Stomach (tissue), 4 donors: ENCODE measurements at regions not wholly inside any gene's neighbourhood (a gene's known extent, or its start where the extent isn't known, plus 50 kb on each side); places are given as distances from the start of the nearest gene placed in this dataset.

Experiments
- CTCF ChIP-seq, 7 experiments: fragments of 450-650 bp in 4 of 7; fragments of 200-600 bp in 3 of 7; sonication (generic) in 3 of 7; IDR thresholded peaks; one replicate each; pipeline ENCODE4 v1.5.1; 2016 to 2019; ENCODE audit warnings: antibody characterized with exemption in 7 of 7, control low read depth in 2 of 7, mild to moderate bottlenecking in 1 of 7
- EP300 ChIP-seq: sonication (generic); formaldehyde crosslinking; IDR thresholded peaks from one replicate; pipeline ENCODE4 v1.6.1; 2017; ENCODE audit warnings: antibody characterized with exemption
- POLR2A ChIP-seq, 4 donors: fragments of 450-650 bp; IDR thresholded peaks; one replicate each; pipeline ENCODE4 v1.6.1; 2016; ENCODE audit warnings: antibody characterized with exemption in 4 of 4, control low read depth in 2 of 4, mild to moderate bottlenecking in 1 of 4, moderate library complexity in 1 of 4
- POLR2AphosphoS5 ChIP-seq, 3 donors: sonication (generic); formaldehyde crosslinking; IDR thresholded peaks; one replicate each; pipeline ENCODE4 v1.6.1; 2016; ENCODE audit warnings: antibody characterized with exemption in 3 of 3

DNA sequence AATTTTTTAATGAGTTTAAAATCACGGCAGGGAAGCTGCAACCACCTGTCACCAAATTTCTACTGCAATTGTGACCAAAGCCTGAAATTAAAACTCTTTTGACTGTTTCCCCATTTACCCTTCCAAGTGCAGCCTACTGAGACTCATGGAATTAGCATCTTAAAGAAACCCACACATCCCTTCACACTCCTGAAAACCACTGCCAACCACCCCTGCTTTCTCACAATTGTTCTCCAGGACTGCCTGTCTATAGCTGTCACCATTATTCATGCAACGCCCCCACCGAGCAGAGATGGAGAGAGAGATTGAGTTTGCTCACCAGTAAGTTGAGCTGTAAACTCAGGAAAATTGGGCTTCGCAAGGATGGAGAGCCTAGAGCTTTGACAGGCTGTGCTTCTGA, 383.8 kb upstream of the SORCS1 start:
- no peak for TF ChIP-seq CTCF (IDR thresholded peaks at IDR 0.05)
- TF ChIP-seq POLR2A (IDR thresholded peaks at IDR 0.05): no peak
- no peak for TF ChIP-seq POLR2AphosphoS5 (IDR thresholded peaks at IDR 0.05)
- TF ChIP-seq EP300: no peak
